Osteocyte (in vitro differentiated cells): ENCODE measurements at regions not wholly inside any gene's neighbourhood (a gene's known extent, or its start where the extent isn't known, plus 50 kb on each side); places are given as distances from the start of the nearest gene placed in this dataset.

Source experiments
- DNase-seq: peaks from one replicate; pipeline ENCODE4 v3.0.0; 2021; ENCODE audit warnings: mixed read lengths; ENCODE audit not compliant: unreplicated experiment; ENCODE audit errors: extremely low spot score
- H3K27ac Mint-ChIP-seq: one replicate; pipeline ENCODE4 v1.8.0; 2021; ENCODE audit warnings: mild to moderate bottlenecking, mixed read lengths; ENCODE audit not compliant: unreplicated experiment
- H3K27me3 Mint-ChIP-seq: one replicate; pipeline ENCODE4 v1.8.0; 2021; ENCODE audit warnings: mixed read lengths; ENCODE audit not compliant: unreplicated experiment
- H3K36me3 Mint-ChIP-seq: one replicate; pipeline ENCODE4 v1.8.0; 2021; ENCODE audit warnings: mixed read lengths; ENCODE audit not compliant: unreplicated experiment
- H3K4me1 Mint-ChIP-seq: one replicate; pipeline ENCODE4 v1.8.0; 2021; ENCODE audit warnings: mixed read lengths; ENCODE audit not compliant: unreplicated experiment
- H3K4me3 Mint-ChIP-seq: one replicate; pipeline ENCODE4 v1.8.0; 2021; ENCODE audit warnings: mild to moderate bottlenecking, moderate library complexity, mixed read lengths; ENCODE audit not compliant: unreplicated experiment
- H3K9me3 Mint-ChIP-seq: one replicate; pipeline ENCODE4 v1.8.0; 2021; ENCODE audit warnings: mixed read lengths; ENCODE audit not compliant: unreplicated experiment
- CTCF ChIP-seq: fragments of 200-600 bp; sonication (generic); IDR thresholded peaks from 2 replicates; pipeline ENCODE4 v1.5.0; 2021; ENCODE audit warnings: antibody characterized with exemption, mild to moderate bottlenecking, moderate library complexity

GRCh38 chr15:47661661-47662180 is 55.6 kb upstream of the SEMA6D start:
- peaks cover 8% of the 10 kb centered on the region for H3K27me3 Mint-ChIP-seq
- H3K36me3 Mint-ChIP-seq: no peaks in the 10 kb centered on the region
- no peaks in the 10 kb centered on the region for H3K4me1 Mint-ChIP-seq
- DNase-seq: no peak
- H3K9me3 Mint-ChIP-seq: no peaks in the 10 kb centered on the region
- H3K4me3 Mint-ChIP-seq: no peak overlapping the region
- no peak for TF ChIP-seq CTCF
- H3K27ac Mint-ChIP-seq: no peak overlapping the region

GRCh38 chr15:47663101-47663500 is 54.2 kb upstream of the SEMA6D start:
- peaks cover 5% of the 10 kb centered on the region for H3K27me3 Mint-ChIP-seq
- DNase-seq: no peak
- no peaks in the 10 kb centered on the region for H3K4me1 Mint-ChIP-seq
- no peak overlapping the region for H3K27ac Mint-ChIP-seq
- no peak overlapping the region for H3K4me3 Mint-ChIP-seq
- TF ChIP-seq CTCF: no peak
- no peaks in the 10 kb centered on the region for H3K36me3 Mint-ChIP-seq
- H3K9me3 Mint-ChIP-seq: no peaks in the 10 kb centered on the region
